Brain microvascular endothelial cell (primary cell): ENCODE measurements at regions not wholly inside any gene's neighbourhood (a gene's known extent, or its start where the extent isn't known, plus 50 kb on each side); places are given as distances from the start of the nearest gene placed in this dataset.
"Not testable (repeated sequence)": the region's sequence is repeated elsewhere in the genome, so short reads cannot be mapped to it uniquely, and the experiment has no call there.

Experiments
- DNase-seq: peaks from one replicate; pipeline ENCODE4 v3.0.0-alpha.2; 2020
- H3K27ac ChIP-seq: fragments of 250-450 bp; sonication (Bioruptor Pico); 2 replicates; pipeline ENCODE4 v1.5.1; 2020; ENCODE audit warnings: mild to moderate bottlenecking, moderate library complexity
- H3K27me3 ChIP-seq: fragments of 250-450 bp; sonication (Bioruptor Pico); replicated peaks from 2 replicates; pipeline ENCODE4 v1.5.1; 2020; ENCODE audit warnings: mild to moderate bottlenecking
- H3K36me3 ChIP-seq: fragments of 250-450 bp; sonication (Bioruptor Pico); replicated peaks from 2 replicates; pipeline ENCODE4 v1.5.1; 2020; ENCODE audit warnings: mild to moderate bottlenecking
- H3K4me3 ChIP-seq: 2 replicates; pipeline ENCODE4 v1.5.1; 2011; ENCODE audit warnings: low read depth, mild to moderate bottlenecking, control low read depth, low read length, moderate library complexity
- CTCF ChIP-seq: IDR thresholded peaks from 2 replicates; pipeline ENCODE4 v1.5.1; 2011; ENCODE audit warnings: low read depth, mild to moderate bottlenecking, moderate library complexity, low read length, control low read depth, inconsistent platforms; ENCODE audit errors: missing control alignments
- in situ Hi-C: cut with HindIII; loops from 2 replicates; pipeline ENCODE4 v1.10.0; 2017; ENCODE audit warnings: low sequenced_read_pairs, low pct_ligation_motif_present

- no peaks in the 10 kb centered on the region for H3K36me3 ChIP-seq
- no peaks in the 10 kb centered on the region for H3K27me3 ChIP-seq
- in situ Hi-C loops: no loop called here
- no peak for DNase-seq
- H3K4me3 ChIP-seq: no peak overlapping the region
- H3K27ac ChIP-seq: no peak overlapping the region
- TF ChIP-seq CTCF: no peak
Measured at GRCh38 chr2:123840016-123840415, 185.1 kb upstream of the CNTNAP5 start.

DNA sequence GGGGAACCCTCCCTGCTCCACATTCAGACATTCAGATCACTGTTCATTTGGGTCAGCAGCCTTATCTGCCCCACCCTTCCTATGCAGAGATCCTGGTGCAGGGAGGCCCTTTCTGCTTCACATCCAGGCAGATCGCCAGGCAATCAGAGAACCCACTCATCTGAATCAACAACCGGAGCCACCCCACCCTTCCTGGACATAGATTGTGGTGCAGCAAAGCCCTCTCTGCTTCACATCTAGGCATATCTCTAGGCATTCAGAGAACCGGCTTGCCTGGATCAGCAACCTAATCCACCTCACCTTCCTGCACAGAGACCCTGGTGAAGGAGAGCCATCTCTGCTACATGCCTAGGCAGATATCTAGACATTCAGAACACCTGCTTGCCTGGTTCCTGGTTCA lies 184.5 kb upstream of the CNTNAP5 start:
- Histone ChIP-seq H3K27ac (no peak overlapping the region), H3K36me3 (no peaks in the 10 kb centered on the region), H3K27me3 (no peaks in the 10 kb centered on the region), H3K4me3 (no peak overlapping the region)
- DNase-seq: no peak
- no peak for TF ChIP-seq CTCF
- in situ Hi-C loops: no loop called here

DNA sequence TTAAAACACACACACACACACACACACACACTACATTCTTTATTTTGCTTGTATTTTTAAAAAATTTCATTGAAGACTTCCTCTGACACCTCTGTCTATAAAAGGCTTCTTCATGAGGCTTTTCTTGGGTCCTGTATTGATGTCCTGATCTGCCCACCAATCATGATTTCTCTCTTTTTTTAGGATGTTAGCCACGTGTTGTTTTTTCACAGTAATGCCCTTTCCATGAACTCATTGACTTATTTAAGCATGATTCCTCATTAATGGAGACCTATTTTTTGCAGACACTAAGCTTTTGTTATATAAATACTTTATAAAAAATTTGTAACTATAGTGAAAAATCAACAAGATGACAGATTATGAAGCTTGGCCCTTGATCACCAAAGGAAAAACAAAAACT lies 173.8 kb upstream of the CNTNAP5 start:
- in situ Hi-C loops: no loop called here
- no peaks in the 10 kb centered on the region for H3K36me3 ChIP-seq
- no peaks in the 10 kb centered on the region for H3K27me3 ChIP-seq
- no peak for DNase-seq
- TF ChIP-seq CTCF: no peak
- no peak overlapping the region for H3K27ac ChIP-seq
- no peak overlapping the region for H3K4me3 ChIP-seq

DNA sequence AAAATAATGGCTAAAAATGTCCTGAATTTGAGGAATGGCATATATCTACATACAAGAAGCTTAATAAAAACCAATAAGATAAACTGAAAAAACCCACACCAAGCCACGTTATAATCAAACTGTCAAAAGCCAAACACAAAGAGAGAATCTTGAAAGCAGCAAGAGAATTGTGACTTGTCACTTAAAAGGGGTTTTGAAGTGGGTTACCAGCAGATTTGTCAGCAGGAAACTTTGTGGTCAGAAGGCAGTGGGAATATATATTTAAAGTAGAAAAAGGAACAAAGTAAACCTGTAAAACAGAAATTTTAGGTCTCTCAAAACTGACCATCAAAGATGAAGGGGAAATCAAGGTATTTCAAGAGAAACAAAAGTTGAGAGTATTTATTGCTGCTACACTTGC lies 171.9 kb upstream of the CNTNAP5 start:
- DNase-seq: no peak
- no peak overlapping the region for H3K27ac ChIP-seq
- in situ Hi-C loops: no loop called here
- TF ChIP-seq CTCF: no peak
- no peaks in the 10 kb centered on the region for H3K36me3 ChIP-seq
- H3K4me3 ChIP-seq: no peak overlapping the region
- H3K27me3 ChIP-seq: no peaks in the 10 kb centered on the region

DNA sequence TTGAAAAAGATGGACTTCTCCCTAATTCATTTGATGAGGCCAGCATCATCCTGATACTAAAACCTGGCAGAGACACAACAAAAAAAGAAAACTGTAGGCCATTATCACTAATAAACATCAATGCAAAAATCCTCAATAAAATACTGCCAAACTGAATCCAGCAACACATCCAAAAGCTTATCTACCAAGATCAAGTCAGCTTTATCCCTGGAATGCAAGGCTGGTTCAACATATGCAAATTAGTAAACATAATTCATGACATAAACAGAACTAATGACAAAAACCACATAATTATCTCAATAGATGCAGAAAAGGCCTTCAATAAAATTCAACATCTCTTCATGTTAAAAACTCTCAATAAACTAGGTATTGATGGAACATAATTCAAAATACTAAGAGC lies 166.1 kb upstream of the CNTNAP5 start:
- H3K27me3 ChIP-seq, H3K27ac ChIP-seq, DNase-seq, H3K36me3 ChIP-seq, H3K4me3 ChIP-seq, in situ Hi-C loops: not testable (repeated sequence)

DNA sequence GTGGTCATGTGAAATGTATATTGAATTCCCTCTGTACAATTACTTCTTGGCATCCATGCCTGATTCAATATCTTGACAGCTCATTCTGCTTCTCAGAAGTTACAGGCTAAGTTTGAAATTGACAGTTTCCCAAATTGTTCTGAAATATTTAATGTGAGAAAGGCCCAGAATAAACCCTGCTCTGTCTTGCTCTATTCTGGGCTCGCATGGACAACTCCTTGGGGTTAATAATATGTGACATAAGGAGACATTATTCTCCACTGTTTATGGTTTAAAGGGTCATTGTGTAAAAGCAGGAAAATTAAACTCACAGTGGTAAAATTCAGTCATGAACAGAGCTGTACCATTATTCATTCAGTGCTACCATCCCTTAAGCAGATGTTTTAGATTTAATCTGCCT lies 160.7 kb upstream of the CNTNAP5 start:
- Histone ChIP-seq H3K36me3 (no peaks in the 10 kb centered on the region), H3K4me3 (no peak overlapping the region), H3K27me3 (no peaks in the 10 kb centered on the region), H3K27ac (no peak overlapping the region)
- TF ChIP-seq CTCF: no peak
- no peak for DNase-seq
- in situ Hi-C loops: no loop called here
